ENCODE measurements at regions not wholly inside any gene's neighbourhood (a gene's known extent, or its start where the extent isn't known, plus 50 kb on each side); places are given as distances from the start of the nearest gene placed in this dataset.
"Not testable (repeated sequence)": the region's sequence is repeated elsewhere in the genome, so short reads cannot be mapped to it uniquely, and the experiment has no call there.

DNA sequence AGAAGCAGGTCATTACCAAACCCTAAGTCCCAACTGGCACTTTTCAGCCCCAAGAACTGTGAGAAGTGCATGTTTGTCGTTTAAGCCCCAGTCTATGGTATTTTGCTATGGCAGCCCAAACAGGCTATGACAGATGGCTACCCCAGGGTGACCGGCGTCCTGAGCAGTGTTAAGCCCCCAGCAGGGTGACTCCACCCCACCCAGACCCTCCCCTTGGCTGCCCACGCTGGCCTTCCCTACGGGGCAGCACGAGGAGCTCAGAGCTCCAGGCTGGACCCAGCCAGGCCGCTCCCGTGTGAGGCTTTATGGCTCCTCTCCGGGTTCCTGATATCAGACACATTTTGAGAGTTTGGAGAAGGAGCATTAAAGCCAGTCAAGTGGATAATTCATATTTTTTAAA, 684.0 kb downstream of the PTPRU start:
- no peak overlapping the region for H3K4me3 ChIP-seq
- peaks cover 35% of the 10 kb centered on the region for H3K27me3 ChIP-seq
- WGBS, 2 donors (ENCODE audit: low coverage in 1 of 2) = no CpG with 5 or more reads among the region's 9 CpGs
- no peaks in the 10 kb centered on the region for H3K4me1 ChIP-seq
- H3K36me3 ChIP-seq = no peaks in the 10 kb centered on the region
- no peak overlapping the region for H3K27ac ChIP-seq
- no peak for ATAC-seq
- TF ChIP-seq POLR2AphosphoS5 (IDR thresholded peaks at IDR 0.05) = no peak
- H3K9me3 ChIP-seq = peaks cover 0 to 4% (median 0%) of the 10 kb centered on the region in 3 donors

DNA sequence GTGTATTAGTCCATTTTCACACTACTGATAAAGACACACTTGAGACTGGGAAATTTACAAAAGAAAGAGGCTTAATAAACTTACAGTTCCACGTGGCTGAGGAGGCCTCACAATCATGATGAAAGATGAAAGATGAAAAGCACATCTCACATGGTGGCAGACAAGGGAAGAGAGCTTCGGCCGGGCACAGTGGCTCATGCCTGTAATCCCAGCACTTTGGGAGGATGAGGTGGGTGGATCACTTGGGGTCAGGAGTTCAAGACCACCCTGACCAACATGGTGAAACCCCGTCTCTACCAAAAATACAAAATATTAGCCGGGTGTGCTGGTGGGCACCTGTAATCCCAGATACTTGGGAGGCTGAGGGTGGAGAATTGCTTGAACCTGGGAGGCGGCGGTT, 682.7 kb downstream of the PTPRU start:
- not testable (repeated sequence) for H3K9me3 ChIP-seq, H3K4me1 ChIP-seq, H3K36me3 ChIP-seq, H3K27ac ChIP-seq, ATAC-seq, H3K4me3 ChIP-seq
- H3K27me3 ChIP-seq = peaks cover 33% of the 10 kb centered on the region
- WGBS, 2 donors (ENCODE audit: low coverage in 1 of 2) = 74 to 86% methylated on average over 4 to 6 of the region's 7 CpGs

DNA sequence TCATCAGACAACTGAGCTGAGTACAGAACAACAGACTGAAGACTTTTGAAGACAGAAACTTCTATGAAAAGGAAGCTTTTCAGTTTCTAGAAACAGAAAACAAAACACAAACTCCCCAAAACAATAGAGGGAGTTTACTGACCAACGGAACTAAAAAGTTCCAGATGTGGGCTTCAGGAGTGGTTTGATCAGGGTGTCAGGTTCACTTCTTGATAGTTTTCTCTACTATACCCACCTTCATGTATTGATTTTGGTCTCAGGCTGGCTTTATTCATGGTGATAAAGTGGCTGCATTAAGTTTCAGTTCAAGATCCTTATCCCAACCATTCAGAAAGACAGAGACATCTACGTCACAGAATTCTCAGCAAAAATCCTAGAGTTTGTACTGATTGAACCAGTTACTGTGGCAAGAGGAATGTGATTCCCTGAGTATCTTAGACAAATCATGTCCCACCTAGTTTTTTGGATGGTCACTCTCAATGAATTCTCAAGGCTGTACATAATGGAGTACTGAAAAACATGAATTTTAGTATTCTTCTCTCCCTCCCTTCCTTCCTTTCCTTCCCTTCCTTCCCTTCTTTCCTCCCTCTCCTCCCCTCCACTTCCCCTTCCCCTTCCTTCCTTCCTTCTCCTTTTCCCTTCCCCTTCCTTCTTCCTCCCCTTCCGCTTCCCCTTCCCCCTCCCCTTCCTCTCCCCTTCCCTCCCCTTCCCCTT, 680.5 kb downstream of the PTPRU start:
- no peak overlapping the region for H3K27ac ChIP-seq
- no peak overlapping the region for H3K4me3 ChIP-seq
- no peaks in the 10 kb centered on the region for H3K36me3 ChIP-seq
- peaks cover 0 to 4% (median 0%) of the 10 kb centered on the region in 3 donors for H3K9me3 ChIP-seq
- ATAC-seq = no peak
- TF ChIP-seq POLR2AphosphoS5 (IDR thresholded peaks at IDR 0.05) (no peak), POLR2A (IDR thresholded peaks at IDR 0.05) (no peak), EP300 (IDR thresholded peaks at IDR 0.05) (no peak)
- TF ChIP-seq, protein P1, sequence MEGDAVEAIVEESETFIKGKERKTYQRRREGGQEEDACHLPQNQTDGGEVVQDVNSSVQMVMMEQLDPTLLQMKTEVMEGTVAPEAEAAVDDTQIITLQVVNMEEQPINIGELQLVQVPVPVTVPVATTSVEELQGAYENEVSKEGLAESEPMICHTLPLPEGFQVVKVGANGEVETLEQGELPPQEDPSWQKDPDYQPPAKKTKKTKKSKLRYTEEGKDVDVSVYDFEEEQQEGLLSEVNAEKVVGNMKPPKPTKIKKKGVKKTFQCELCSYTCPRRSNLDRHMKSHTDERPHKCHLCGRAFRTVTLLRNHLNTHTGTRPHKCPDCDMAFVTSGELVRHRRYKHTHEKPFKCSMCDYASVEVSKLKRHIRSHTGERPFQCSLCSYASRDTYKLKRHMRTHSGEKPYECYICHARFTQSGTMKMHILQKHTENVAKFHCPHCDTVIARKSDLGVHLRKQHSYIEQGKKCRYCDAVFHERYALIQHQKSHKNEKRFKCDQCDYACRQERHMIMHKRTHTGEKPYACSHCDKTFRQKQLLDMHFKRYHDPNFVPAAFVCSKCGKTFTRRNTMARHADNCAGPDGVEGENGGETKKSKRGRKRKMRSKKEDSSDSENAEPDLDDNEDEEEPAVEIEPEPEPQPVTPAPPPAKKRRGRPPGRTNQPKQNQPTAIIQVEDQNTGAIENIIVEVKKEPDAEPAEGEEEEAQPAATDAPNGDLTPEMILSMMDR (IDR thresholded peaks at IDR 0.05) = no peak
- H3K27me3 ChIP-seq = peaks cover 33% of the 10 kb centered on the region
- H3K4me1 ChIP-seq = no peaks in the 10 kb centered on the region
- WGBS, 2 donors (ENCODE audit: low coverage in 1 of 2) = 83 to 92% methylated on average over 2 to 3 of the region's 3 CpGs

DNA sequence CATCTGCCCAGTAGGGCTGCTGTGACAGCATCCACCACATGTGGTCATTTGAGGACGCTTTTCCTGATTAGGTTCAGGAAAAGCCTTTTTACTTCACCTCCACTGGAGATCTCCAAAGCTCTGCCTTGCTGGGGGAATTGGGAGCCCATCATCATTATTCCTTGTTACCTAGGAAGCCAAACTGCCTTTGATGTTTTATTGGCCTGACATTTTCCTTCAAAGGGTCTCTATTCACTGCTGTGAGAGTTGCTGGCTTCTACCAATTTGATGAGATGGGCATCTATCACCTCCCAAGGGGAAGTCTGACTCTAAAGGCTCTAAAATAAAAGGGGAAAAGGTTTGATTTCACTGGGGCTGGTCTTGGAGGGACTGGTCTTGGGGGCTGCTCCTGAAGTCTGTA, 678.6 kb downstream of the PTPRU start:
- H3K9me3 ChIP-seq = peaks cover 0 to 4% (median 0%) of the 10 kb centered on the region in 3 donors
- H3K27me3 ChIP-seq = peaks cover 36% of the 10 kb centered on the region
- H3K27ac ChIP-seq = no peak overlapping the region
- H3K4me3 ChIP-seq = no peak overlapping the region
- 17 to 71% methylated on average over 1 of the region's 1 CpG for WGBS, 2 donors (ENCODE audit: low coverage in 1 of 2)
- ATAC-seq = no peak
- no peaks in the 10 kb centered on the region for H3K36me3 ChIP-seq
- TF ChIP-seq, protein P1 (IDR thresholded peaks at IDR 0.05) = no peak
- TF ChIP-seq POLR2A (IDR thresholded peaks at IDR 0.05) (no peak), POLR2AphosphoS5 (IDR thresholded peaks at IDR 0.05) (no peak), EP300 (IDR thresholded peaks at IDR 0.05) (no peak)
- H3K4me1 ChIP-seq = no peaks in the 10 kb centered on the region

DNA sequence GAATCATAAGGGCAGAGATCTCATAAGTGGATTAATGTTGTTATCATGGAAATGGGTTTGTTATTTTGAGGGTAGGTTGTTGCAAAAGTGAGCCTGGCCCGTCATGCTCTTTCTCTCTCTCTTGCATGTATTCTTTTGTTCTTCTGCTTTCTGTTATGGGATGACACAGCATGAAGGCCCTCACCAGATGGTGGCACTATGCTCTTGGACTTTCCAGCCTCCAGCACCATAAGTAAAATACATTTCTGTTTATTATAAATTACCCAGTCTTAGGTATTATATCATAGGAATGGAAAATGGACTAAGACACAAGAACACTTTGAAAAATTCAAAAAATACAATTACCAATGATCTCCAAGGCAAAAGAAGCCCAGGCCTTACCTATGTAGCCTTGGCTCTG, 676.1 kb downstream of the PTPRU start:
- Histone ChIP-seq H3K4me3 (no peak overlapping the region), H3K27ac (no peak overlapping the region), H3K36me3 (no peaks in the 10 kb centered on the region), H3K9me3 (peaks cover 0 to 4% (median 0%) of the 10 kb centered on the region in 3 donors), H3K4me1 (no peaks in the 10 kb centered on the region), H3K27me3 (peaks cover 47% of the 10 kb centered on the region)
- TF ChIP-seq EP300 (IDR thresholded peaks at IDR 0.05) (no peak), POLR2AphosphoS5 (IDR thresholded peaks at IDR 0.05) (no peak), POLR2A (IDR thresholded peaks at IDR 0.05) (no peak)
- TF ChIP-seq, protein P1 (IDR thresholded peaks at IDR 0.05) = no peak
- no peak for ATAC-seq
- 25 to 36% methylated on average over 1 of the region's 1 CpG for WGBS, 2 donors (ENCODE audit: low coverage in 1 of 2)

DNA sequence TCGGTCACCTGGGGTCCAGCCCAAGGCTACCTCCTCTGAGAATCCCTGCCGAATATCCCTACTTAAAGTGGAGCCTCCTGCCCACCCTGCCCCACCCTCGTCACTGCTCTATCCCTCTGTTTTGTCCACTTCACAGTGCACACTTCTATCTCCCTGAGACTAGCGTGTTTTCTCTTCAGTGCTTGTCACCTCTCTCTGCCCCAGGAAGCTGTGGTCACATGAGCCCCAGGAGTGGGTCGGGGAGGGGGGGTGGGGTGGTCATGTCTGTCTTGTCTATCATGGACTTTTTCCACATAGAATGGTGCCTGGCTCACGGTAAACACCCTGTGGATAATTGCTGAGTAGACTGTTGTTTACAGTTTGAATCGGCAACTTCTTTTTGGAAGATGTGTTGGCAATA, 673.6 kb downstream of the PTPRU start:
- H3K36me3 ChIP-seq = no peaks in the 10 kb centered on the region
- WGBS, 2 donors (ENCODE audit: low coverage in 1 of 2) = 39 to 42% methylated on average over 4 to 7 of the region's 7 CpGs
- no peak for TF ChIP-seq EP300 (IDR thresholded peaks at IDR 0.05)
- no peak for TF ChIP-seq POLR2A (IDR thresholded peaks at IDR 0.05)
- TF ChIP-seq, protein P1 (IDR thresholded peaks at IDR 0.05) = no peak
- TF ChIP-seq POLR2AphosphoS5 (IDR thresholded peaks at IDR 0.05) = no peak

More for the DNA sequence above, 673.6 kb downstream of the PTPRU start:
- no peaks in the 10 kb centered on the region for H3K4me1 ChIP-seq
- H3K27me3 ChIP-seq = peaks cover 31% of the 10 kb centered on the region
- H3K4me3 ChIP-seq = no peak overlapping the region
- no peak overlapping the region for H3K27ac ChIP-seq
- H3K9me3 ChIP-seq = no peaks in the 10 kb centered on the region
- no peak for ATAC-seq
